HepG2 (cell line): ENCODE measurements at regions not wholly inside any gene's neighbourhood (a gene's known extent, or its start where the extent isn't known, plus 50 kb on each side); places are given as distances from the start of the nearest gene placed in this dataset.

Experiments
- GZF1 ChIP-seq: sonication (generic); formaldehyde crosslinking; IDR thresholded peaks from 2 replicates; pipeline ENCODE4 v1.5.1; 2020; ENCODE audit warnings: mild to moderate bottlenecking, missing genetic modification reagents
- HCFC1 ChIP-seq: fragments of 150-350 bp; IDR thresholded peaks from 2 replicates; pipeline ENCODE4 v1.6.1; 2014; ENCODE audit warnings: low read depth, low read length
- KDM4B ChIP-seq: sonication (generic); formaldehyde crosslinking; IDR thresholded peaks from 2 replicates; pipeline ENCODE4 v1.4.0; 2020; ENCODE audit warnings: missing genetic modification reagents
- NR2F1 ChIP-seq, 2 experiments: fragments of 450-650 bp in 1 of 2; formaldehyde crosslinking in 1 of 2; IDR thresholded peaks; 2 replicates each; pipeline versions ENCODE4 v1.5.0 to v1.6.1; 2016 to 2020; ENCODE audit warnings: mild to moderate bottlenecking in 1 of 2, missing compliant biosample characterization in 1 of 2, missing genetic modification reagents in 1 of 2, moderate library complexity in 1 of 2
- RFX3 ChIP-seq: IDR thresholded peaks from 2 replicates; pipeline ENCODE4 v1.6.1; 2016; ENCODE audit warnings: missing biosample characterization, missing genetic modification reagents
- SP5 ChIP-seq: IDR thresholded peaks from 2 replicates; pipeline ENCODE4 v1.6.1; 2016; ENCODE audit warnings: low read depth, borderline replicate concordance
- ZBTB20 ChIP-seq: sonication (generic); formaldehyde crosslinking; IDR thresholded peaks from 2 replicates; pipeline ENCODE4 v1.8.1; 2023; ENCODE audit warnings: missing genetic modification reagents, low read depth, mild to moderate bottlenecking, borderline replicate concordance
- ZNF331 ChIP-seq: sonication (generic); formaldehyde crosslinking; IDR thresholded peaks from 2 replicates; pipeline ENCODE4 v1.4.0; 2020; ENCODE audit warnings: missing genetic modification reagents
- ZNF44 ChIP-seq: sonication (generic); formaldehyde crosslinking; IDR thresholded peaks from 2 replicates; pipeline ENCODE4 v1.5.1; 2020; ENCODE audit warnings: mild to moderate bottlenecking, missing genetic modification reagents
- ZNF468 ChIP-seq: sonication (generic); formaldehyde crosslinking; IDR thresholded peaks from 2 replicates; pipeline ENCODE4 v1.8.0; 2022; ENCODE audit warnings: mild to moderate bottlenecking, moderate library complexity, missing genetic modification reagents
- ZNF558 ChIP-seq: sonication (generic); formaldehyde crosslinking; IDR thresholded peaks from 2 replicates; pipeline ENCODE4 v1.9.0; 2022; ENCODE audit warnings: mild to moderate bottlenecking, missing genetic modification reagents, borderline replicate concordance
- ZNF644 ChIP-seq: IDR thresholded peaks from 2 replicates; pipeline ENCODE4 v1.6.1; 2016; ENCODE audit warnings: low read depth
- ZNF737 ChIP-seq: sonication (generic); formaldehyde crosslinking; IDR thresholded peaks from 2 replicates; pipeline ENCODE4 v1.5.0; 2020; ENCODE audit warnings: missing genetic modification reagents, mild to moderate bottlenecking, borderline replicate concordance
- ZNF782 ChIP-seq: sonication (generic); formaldehyde crosslinking; IDR thresholded peaks from 2 replicates; pipeline ENCODE4 v1.4.0; 2020; ENCODE audit warnings: missing genetic modification reagents, mild to moderate bottlenecking, borderline replicate concordance
- TF ChIP-seq, protein P1 (sequence below): sonication (generic); formaldehyde crosslinking; IDR thresholded peaks from 2 replicates; pipeline ENCODE4 v1.4.0; 2020; ENCODE audit warnings: missing genetic modification reagents
- TF ChIP-seq, protein P2 (sequence below), 2 experiments: sonication (generic) in 1 of 2; formaldehyde crosslinking in 1 of 2; IDR thresholded peaks; 2 replicates each; pipeline versions ENCODE4 v1.5.1 to v1.6.1; 2011 to 2020; ENCODE audit warnings: borderline replicate concordance in 1 of 2, low read depth in 1 of 2, low read length in 1 of 2, mild to moderate bottlenecking in 1 of 2, missing genetic modification reagents in 1 of 2, moderate library complexity in 1 of 2
- TF ChIP-seq, protein P3 (sequence below): sonication (generic); formaldehyde crosslinking; IDR thresholded peaks from 2 replicates; pipeline ENCODE4 v1.4.0; 2020; ENCODE audit warnings: missing genetic modification reagents
- TF ChIP-seq, protein P4 (sequence below): IDR thresholded peaks from 2 replicates; pipeline ENCODE4 v1.4.0; 2020; ENCODE audit warnings: mild to moderate bottlenecking, missing genetic modification reagents

DNA sequence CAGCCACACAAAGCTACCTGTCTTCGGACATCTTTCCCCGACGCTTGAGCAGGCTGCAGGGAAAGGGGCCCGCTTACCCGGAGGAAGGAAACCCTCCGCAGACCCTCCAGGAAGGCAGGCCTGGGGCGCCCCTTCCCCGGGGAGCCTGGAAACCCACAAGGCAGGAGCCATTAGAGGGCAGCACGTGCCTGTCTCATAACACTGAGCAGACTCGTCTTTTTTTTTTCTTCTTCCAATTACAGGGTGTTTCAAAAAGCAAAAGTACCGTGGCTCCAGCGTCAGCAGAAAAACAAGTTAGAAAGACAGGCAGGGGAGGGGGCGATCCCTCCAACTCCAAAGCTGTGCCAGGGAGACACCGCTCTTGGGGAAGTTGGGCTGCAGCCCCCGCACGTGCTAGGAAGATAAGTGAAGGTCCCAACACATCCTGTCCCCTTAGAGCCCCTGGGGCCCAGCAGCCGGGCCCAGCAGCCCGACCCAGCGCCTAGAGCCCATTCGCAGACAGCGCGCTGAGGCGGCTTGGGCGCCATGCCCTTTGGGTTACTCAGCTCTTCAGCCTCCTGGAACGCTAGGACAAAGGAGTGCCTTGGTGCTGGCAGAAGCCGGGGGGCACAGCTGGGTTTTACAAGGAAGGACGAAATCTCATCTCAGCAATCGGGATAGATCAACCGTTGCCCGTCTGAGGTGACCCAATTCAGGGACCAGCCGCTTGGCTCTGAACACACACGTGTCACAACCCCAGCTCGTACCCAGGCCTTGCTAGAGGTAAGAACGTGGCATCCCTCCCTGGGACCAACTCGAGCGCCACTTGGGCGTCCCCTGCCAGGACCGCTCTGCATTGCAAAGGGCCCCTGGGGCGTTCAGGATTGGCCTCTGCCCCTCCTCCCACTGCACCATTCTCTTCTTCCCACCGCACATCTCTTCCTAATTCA, 136.3 kb downstream of the LY86 start (continued):
- TF ChIP-seq, protein P1, sequence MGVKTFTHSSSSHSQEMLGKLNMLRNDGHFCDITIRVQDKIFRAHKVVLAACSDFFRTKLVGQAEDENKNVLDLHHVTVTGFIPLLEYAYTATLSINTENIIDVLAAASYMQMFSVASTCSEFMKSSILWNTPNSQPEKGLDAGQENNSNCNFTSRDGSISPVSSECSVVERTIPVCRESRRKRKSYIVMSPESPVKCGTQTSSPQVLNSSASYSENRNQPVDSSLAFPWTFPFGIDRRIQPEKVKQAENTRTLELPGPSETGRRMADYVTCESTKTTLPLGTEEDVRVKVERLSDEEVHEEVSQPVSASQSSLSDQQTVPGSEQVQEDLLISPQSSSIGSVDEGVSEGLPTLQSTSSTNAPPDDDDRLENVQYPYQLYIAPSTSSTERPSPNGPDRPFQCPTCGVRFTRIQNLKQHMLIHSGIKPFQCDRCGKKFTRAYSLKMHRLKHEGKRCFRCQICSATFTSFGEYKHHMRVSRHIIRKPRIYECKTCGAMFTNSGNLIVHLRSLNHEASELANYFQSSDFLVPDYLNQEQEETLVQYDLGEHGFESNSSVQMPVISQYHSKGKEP, result no peak
- TF ChIP-seq ZNF558, result no peak
- no peak for TF ChIP-seq NR2F1 (CRISPR knock-in tag; IDR thresholded peaks at IDR 0.05)
- TF ChIP-seq ZNF644, result no peak
- no peak for TF ChIP-seq ZNF782 (CRISPR knock-in tag)
- TF ChIP-seq RFX3 (CRISPR knock-in tag), result no peak
- TF ChIP-seq ZBTB20 (CRISPR knock-in tag), result no peak
- no peak for TF ChIP-seq SP5
- TF ChIP-seq HCFC1, result no peak
- 0 out of 2 replicates have a peak, but pooled peaks have one; percentile 64 for TF ChIP-seq ZNF737
- TF ChIP-seq KDM4B (CRISPR knock-in tag), result peak; percentile 64; the same call in 1 of the 2 replicates
- 0 out of 2 replicates have a peak, but pooled peaks have one; percentile 16 for TF ChIP-seq ZNF331
- no peak for TF ChIP-seq ZNF468
- TF ChIP-seq, protein P2, sequence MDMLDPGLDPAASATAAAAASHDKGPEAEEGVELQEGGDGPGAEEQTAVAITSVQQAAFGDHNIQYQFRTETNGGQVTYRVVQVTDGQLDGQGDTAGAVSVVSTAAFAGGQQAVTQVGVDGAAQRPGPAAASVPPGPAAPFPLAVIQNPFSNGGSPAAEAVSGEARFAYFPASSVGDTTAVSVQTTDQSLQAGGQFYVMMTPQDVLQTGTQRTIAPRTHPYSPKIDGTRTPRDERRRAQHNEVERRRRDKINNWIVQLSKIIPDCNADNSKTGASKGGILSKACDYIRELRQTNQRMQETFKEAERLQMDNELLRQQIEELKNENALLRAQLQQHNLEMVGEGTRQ (IDR thresholded peaks at IDR 0.05; ENCODE audit: low read depth, low read length), result no peak
- TF ChIP-seq, protein P2 (CRISPR knock-in tag; IDR thresholded peaks at IDR 0.05; ENCODE audit: borderline replicate concordance), result no peak
- TF ChIP-seq, protein P3, sequence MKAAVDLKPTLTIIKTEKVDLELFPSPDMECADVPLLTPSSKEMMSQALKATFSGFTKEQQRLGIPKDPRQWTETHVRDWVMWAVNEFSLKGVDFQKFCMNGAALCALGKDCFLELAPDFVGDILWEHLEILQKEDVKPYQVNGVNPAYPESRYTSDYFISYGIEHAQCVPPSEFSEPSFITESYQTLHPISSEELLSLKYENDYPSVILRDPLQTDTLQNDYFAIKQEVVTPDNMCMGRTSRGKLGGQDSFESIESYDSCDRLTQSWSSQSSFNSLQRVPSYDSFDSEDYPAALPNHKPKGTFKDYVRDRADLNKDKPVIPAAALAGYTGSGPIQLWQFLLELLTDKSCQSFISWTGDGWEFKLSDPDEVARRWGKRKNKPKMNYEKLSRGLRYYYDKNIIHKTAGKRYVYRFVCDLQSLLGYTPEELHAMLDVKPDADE (CRISPR knock-in tag), result no peak
- TF ChIP-seq, protein P4, sequence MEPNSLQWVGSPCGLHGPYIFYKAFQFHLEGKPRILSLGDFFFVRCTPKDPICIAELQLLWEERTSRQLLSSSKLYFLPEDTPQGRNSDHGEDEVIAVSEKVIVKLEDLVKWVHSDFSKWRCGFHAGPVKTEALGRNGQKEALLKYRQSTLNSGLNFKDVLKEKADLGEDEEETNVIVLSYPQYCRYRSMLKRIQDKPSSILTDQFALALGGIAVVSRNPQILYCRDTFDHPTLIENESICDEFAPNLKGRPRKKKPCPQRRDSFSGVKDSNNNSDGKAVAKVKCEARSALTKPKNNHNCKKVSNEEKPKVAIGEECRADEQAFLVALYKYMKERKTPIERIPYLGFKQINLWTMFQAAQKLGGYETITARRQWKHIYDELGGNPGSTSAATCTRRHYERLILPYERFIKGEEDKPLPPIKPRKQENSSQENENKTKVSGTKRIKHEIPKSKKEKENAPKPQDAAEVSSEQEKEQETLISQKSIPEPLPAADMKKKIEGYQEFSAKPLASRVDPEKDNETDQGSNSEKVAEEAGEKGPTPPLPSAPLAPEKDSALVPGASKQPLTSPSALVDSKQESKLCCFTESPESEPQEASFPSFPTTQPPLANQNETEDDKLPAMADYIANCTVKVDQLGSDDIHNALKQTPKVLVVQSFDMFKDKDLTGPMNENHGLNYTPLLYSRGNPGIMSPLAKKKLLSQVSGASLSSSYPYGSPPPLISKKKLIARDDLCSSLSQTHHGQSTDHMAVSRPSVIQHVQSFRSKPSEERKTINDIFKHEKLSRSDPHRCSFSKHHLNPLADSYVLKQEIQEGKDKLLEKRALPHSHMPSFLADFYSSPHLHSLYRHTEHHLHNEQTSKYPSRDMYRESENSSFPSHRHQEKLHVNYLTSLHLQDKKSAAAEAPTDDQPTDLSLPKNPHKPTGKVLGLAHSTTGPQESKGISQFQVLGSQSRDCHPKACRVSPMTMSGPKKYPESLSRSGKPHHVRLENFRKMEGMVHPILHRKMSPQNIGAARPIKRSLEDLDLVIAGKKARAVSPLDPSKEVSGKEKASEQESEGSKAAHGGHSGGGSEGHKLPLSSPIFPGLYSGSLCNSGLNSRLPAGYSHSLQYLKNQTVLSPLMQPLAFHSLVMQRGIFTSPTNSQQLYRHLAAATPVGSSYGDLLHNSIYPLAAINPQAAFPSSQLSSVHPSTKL, result peak; percentile 35; the same call in 1 of the 2 replicates
- no peak for TF ChIP-seq ZNF44 (CRISPR knock-in tag)
- TF ChIP-seq GZF1 (CRISPR knock-in tag), result no peak
